ENCODE measurements at regions not wholly inside any gene's neighbourhood (a gene's known extent, or its start where the extent isn't known, plus 50 kb on each side); places are given as distances from the start of the nearest gene placed in this dataset.
"Not testable (repeated sequence)": the region's sequence is repeated elsewhere in the genome, so short reads cannot be mapped to it uniquely, and the experiment has no call there.

DNA sequence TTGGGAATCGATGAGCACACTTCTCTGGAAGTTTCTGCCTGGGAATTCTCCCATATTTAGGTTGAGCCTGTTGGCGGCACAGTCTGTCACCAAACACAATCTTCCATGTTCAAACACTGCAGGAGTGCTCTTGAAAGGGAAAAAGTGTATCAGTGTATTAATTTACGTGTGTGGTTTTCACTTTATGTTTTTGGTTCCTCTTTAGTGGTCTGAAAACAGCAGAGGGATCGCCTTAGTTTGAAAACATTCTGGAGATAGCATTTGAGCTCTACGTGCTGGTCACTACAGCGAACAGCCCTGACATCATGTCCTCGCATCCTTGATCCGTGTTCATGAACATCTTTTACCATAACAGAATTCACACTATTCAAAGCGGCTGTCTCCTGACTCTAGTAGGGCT is 57.3 kb upstream of the MTLN start:
- TF ChIP-seq POLR2AphosphoS5 (IDR thresholded peaks at IDR 0.05; ENCODE audit: low read depth, low read length); POLR2A (IDR thresholded peaks at IDR 0.05; ENCODE audit: low read depth, low read length); TAF1 (IDR thresholded peaks at IDR 0.05; ENCODE audit: low read depth, low read length); POU2F2 (IDR thresholded peaks at IDR 0.05; ENCODE audit: low read depth, low read length); SPI1 (IDR thresholded peaks at IDR 0.05; ENCODE audit: low read depth, low read length); PAX5 (IDR thresholded peaks at IDR 0.05; ENCODE audit: insufficient read depth, low read length, severe bottlenecking): not testable (repeated sequence)

Data from GM12891 (cell line).